SK-N-SH treated with all-trans-retinoic acid at 6 μM for 48 hours (cell line): ENCODE measurements at regions not wholly inside any gene's neighbourhood (a gene's known extent, or its start where the extent isn't known, plus 50 kb on each side); places are given as distances from the start of the nearest gene placed in this dataset.

Experiments
- BACH2 ChIP-seq: fragments of 250-450 bp; sonication (Bioruptor Pico); IDR thresholded peaks from 2 replicates; pipeline ENCODE4 v1.9.0; 2021; ENCODE audit warnings: mild to moderate bottlenecking, borderline replicate concordance
- CREB5 ChIP-seq: fragments of 250-450 bp; sonication (Bioruptor Pico); IDR thresholded peaks from 2 replicates; pipeline ENCODE4 v1.5.1; 2020; ENCODE audit warnings: low read depth, mild to moderate bottlenecking, moderate library complexity
- ISL1 ChIP-seq: fragments of 250-450 bp; sonication (Bioruptor Pico); IDR thresholded peaks from 2 replicates; pipeline ENCODE4 v2.1.2; 2022; ENCODE audit warnings: mild to moderate bottlenecking, moderate library complexity
- OSR1 ChIP-seq: fragments of 250-450 bp; sonication (Bioruptor Pico); IDR thresholded peaks from 2 replicates; pipeline ENCODE4 v1.8.0; 2022; ENCODE audit warnings: moderate library complexity, mild to moderate bottlenecking, inconsistent platforms
- POU6F1 ChIP-seq: fragments of 250-450 bp; sonication (Bioruptor Pico); IDR thresholded peaks from 2 replicates; pipeline ENCODE4 v1.8.0; 2021; ENCODE audit warnings: low read depth, mild to moderate bottlenecking, moderate library complexity, borderline replicate concordance
- PPARA ChIP-seq: fragments of 250-450 bp; sonication (Bioruptor Pico); IDR thresholded peaks from 2 replicates; pipeline ENCODE4 v1.5.0; 2020; ENCODE audit warnings: mild to moderate bottlenecking, borderline replicate concordance
- RARB ChIP-seq: fragments of 250-450 bp; sonication (Bioruptor Pico); IDR thresholded peaks from 2 replicates; pipeline ENCODE4 v1.8.0; 2021; ENCODE audit warnings: mild to moderate bottlenecking, moderate library complexity
- SNAI2 ChIP-seq: fragments of 250-450 bp; sonication (Bioruptor Pico); IDR thresholded peaks from 2 replicates; pipeline ENCODE4 v1.5.0; 2020; ENCODE audit warnings: mild to moderate bottlenecking, moderate library complexity
- ZC3H10 ChIP-seq: fragments of 250-450 bp; sonication (Bioruptor Pico); IDR thresholded peaks from 2 replicates; pipeline ENCODE4 v1.5.1; 2021; ENCODE audit warnings: mild to moderate bottlenecking, moderate library complexity
- ZFP3 ChIP-seq: fragments of 250-450 bp; sonication (Bioruptor Pico); IDR thresholded peaks from 2 replicates; pipeline ENCODE4 v1.5.0; 2020; ENCODE audit warnings: mild to moderate bottlenecking, moderate library complexity
- ZFP30 ChIP-seq: fragments of 450-650 bp; formaldehyde crosslinking; IDR thresholded peaks from 2 replicates; pipeline ENCODE4 v1.5.0; 2022; ENCODE audit warnings: mild to moderate bottlenecking, moderate library complexity
- ZNF8 ChIP-seq: fragments of 450-650 bp; formaldehyde crosslinking; IDR thresholded peaks from 2 replicates; pipeline ENCODE4 v1.5.0; 2020; ENCODE audit warnings: mild to moderate bottlenecking, moderate library complexity
- TF ChIP-seq, protein P1 (sequence below): fragments of 250-450 bp; sonication (Bioruptor Pico); IDR thresholded peaks from 2 replicates; pipeline ENCODE4 v1.8.0; 2020; ENCODE audit warnings: mild to moderate bottlenecking, moderate library complexity, borderline replicate concordance
- TF ChIP-seq, protein P2 (sequence below): fragments of 250-450 bp; sonication (Bioruptor Pico); IDR thresholded peaks from 2 replicates; pipeline ENCODE4 v1.5.0; 2020; ENCODE audit warnings: mild to moderate bottlenecking, moderate library complexity

GRCh38 chr11:98589967-98590366, 430.8 kb upstream of the CNTN5 start:
- TF ChIP-seq POU6F1 (CRISPR knock-in tag) (no peak), ZC3H10 (no peak), OSR1 (no peak), SNAI2 (CRISPR knock-in tag) (no peak), ZNF8 (no peak), RARB (CRISPR knock-in tag) (no peak), BACH2 (CRISPR knock-in tag) (no peak), PPARA (no peak), ISL1 (CRISPR knock-in tag) (no peak), ZFP3 (CRISPR knock-in tag) (no peak), ZFP30 (CRISPR knock-in tag) (no peak), CREB5 (CRISPR knock-in tag) (no peak)
- TF ChIP-seq, protein P1, sequence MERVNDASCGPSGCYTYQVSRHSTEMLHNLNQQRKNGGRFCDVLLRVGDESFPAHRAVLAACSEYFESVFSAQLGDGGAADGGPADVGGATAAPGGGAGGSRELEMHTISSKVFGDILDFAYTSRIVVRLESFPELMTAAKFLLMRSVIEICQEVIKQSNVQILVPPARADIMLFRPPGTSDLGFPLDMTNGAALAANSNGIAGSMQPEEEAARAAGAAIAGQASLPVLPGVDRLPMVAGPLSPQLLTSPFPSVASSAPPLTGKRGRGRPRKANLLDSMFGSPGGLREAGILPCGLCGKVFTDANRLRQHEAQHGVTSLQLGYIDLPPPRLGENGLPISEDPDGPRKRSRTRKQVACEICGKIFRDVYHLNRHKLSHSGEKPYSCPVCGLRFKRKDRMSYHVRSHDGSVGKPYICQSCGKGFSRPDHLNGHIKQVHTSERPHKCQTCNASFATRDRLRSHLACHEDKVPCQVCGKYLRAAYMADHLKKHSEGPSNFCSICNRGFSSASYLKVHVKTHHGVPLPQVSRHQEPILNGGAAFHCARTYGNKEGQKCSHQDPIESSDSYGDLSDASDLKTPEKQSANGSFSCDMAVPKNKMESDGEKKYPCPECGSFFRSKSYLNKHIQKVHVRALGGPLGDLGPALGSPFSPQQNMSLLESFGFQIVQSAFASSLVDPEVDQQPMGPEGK = no peak
- TF ChIP-seq, protein P2, sequence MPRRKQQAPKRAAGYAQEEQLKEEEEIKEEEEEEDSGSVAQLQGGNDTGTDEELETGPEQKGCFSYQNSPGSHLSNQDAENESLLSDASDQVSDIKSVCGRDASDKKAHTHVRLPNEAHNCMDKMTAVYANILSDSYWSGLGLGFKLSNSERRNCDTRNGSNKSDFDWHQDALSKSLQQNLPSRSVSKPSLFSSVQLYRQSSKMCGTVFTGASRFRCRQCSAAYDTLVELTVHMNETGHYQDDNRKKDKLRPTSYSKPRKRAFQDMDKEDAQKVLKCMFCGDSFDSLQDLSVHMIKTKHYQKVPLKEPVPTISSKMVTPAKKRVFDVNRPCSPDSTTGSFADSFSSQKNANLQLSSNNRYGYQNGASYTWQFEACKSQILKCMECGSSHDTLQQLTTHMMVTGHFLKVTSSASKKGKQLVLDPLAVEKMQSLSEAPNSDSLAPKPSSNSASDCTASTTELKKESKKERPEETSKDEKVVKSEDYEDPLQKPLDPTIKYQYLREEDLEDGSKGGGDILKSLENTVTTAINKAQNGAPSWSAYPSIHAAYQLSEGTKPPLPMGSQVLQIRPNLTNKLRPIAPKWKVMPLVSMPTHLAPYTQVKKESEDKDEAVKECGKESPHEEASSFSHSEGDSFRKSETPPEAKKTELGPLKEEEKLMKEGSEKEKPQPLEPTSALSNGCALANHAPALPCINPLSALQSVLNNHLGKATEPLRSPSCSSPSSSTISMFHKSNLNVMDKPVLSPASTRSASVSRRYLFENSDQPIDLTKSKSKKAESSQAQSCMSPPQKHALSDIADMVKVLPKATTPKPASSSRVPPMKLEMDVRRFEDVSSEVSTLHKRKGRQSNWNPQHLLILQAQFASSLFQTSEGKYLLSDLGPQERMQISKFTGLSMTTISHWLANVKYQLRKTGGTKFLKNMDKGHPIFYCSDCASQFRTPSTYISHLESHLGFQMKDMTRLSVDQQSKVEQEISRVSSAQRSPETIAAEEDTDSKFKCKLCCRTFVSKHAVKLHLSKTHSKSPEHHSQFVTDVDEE = no peak
